Posterior vena cava (tissue), 2 donors: ENCODE measurements at regions not wholly inside any gene's neighbourhood (a gene's known extent, or its start where the extent isn't known, plus 50 kb on each side); places are given as distances from the start of the nearest gene placed in this dataset.
A peak's percentile ranks its signal among the peaks of the same experiment; 100 is the strongest.
"Not testable (repeated sequence)": the region's sequence is repeated elsewhere in the genome, so short reads cannot be mapped to it uniquely, and the experiment has no call there.

ENCODE experiments used
- DNase-seq: peaks from one replicate; pipeline ENCODE4 v3.0.0-alpha.2; 2020; ENCODE audit warnings: low spot score
- intact Hi-C, 2 donors: fragments of 100-400 bp; cut with DNase I; formaldehyde crosslinking; loops; one replicate each; pipeline versions ENCODE4 v1.14.1 to v1.14.2; 2022 to 2023
- donor health status: DM: yes; HTN: yes; CAD: no.
- donor health status: DM: yes; HTN: yes; CAD: no.

DNA sequence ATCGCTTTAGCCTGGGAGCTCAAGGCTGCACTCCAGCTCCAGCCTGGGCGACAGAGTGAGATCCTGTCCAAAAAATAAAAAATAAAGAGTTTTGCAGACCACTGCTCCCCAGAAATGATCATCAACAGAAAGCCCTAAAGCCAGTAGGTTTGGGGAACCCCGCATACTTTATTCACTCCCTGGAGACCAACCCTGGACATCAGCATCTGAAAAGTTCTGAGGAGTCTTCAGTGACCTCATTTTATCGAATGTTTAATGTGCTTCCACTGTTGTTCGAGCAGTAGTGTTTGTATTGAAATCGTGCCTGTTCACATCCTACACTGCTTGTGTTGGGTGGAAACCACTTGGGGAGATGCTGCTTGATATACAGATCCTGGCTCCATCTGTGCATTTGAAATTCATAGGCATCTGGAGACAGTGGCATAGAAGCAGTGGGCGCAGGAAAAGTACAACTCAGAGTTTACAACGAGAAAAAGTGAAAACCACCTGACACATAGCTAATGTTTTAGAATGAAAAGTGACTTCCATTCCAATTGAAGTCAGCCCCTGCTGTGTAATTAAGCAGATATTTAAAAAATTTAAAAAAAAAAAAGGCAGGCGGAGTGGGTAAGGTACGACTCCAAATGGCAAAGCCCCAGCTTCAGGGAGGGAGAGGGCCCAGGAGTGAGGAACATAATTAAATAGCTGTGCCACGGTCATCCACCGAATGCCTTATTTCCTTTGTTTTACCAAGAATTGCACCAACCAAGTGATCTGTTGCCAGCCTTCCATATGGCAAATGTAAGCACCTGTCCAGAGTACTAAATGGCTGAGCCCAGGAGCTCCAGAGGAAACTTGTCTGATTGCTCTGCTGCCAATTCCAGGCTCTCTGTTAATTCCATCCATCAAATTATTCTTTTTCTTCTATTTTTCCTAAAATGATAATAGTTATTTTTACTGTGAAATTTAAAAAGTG lies 100.4 kb upstream of the NAA20 start:
- intact Hi-C loops: no loop called here
- no peak for DNase-seq

- intact Hi-C loops: no loop called here
- no peak for DNase-seq
These were observed 98.2 kb upstream of the NAA20 start for GRCh38 chr20:19918965-19919329.

DNA sequence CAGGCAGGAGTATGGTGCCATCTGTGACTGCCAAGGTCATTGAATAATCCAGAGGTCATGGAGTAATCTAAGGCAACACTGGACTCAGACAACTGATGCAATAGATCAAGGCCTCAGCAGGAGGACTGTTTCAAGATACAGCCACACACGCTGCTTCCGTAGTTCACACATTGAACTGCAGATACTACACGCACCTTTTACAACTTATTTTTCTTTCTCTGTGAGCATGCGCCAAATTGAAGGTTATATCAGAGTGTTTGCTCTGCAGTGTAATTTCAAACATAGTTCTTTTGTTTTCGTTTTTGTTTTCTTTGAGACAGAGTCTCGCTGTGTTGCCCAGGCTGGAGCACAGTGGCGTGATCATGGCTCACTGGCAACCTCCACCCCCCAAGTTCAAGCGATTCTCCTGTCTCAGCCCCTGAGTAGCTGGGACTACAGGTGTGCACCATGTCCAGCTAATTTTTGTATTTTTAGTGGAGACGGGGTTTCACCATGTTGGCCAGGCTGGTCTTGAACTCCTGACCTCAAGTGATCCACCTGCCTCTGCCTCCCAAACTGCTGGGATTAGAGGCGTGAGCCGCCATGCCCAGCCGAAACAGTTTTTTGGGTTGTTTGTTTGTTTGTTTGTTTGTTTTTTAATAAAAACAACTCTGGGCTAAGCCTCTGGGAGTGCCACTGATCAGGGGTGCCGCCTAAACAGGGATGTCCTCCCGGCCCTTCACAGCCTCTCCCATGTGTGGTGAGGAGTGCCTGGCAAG lies 96.6 kb upstream of the NAA20 start:
- DNase-seq: no peak
- intact Hi-C loops: no loop called here

DNA sequence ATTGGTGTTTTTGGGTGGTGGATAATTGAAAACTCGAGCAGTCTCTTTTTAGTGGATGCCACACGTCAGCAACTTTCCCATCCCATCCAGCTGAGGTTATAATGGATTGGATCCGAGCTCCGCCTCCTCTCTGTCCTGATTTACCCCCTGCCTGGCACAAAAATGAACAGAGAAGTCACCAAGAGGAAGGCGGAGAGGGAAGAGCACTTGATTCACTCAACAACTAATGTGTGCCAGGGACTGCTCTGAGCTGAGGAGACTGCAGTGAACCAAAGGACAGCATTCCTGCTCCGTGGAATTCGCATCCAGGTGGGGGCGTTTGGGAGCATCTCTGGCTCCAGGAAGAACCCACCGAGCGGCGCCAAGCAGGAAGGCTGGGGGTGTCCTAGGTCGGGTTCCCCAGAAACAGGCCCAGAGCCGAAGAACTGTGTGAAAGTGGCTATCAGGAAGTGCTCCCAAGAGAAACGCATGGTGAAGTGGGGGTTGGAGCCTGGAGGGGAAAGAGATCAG lies 95.8 kb upstream of the NAA20 start:
- no peak for DNase-seq

GRCh38 chr20:19921829-19922228 lies 95.3 kb upstream of the NAA20 start:
- DNase-seq, intact Hi-C loops: not testable (repeated sequence)

More for the DNA sequence above, 95.8 kb upstream of the NAA20 start:
- intact Hi-C loops: no loop called here

GRCh38 chr20:19922716-19923115 lies 94.4 kb upstream of the NAA20 start:
- intact Hi-C loops: no loop called here
- peak; percentile 58 for DNase-seq

- no peak for DNase-seq
- intact Hi-C loops: no loop called here
These were observed 93.4 kb upstream of the NAA20 start for GRCh38 chr20:19923762-19924161.

DNA sequence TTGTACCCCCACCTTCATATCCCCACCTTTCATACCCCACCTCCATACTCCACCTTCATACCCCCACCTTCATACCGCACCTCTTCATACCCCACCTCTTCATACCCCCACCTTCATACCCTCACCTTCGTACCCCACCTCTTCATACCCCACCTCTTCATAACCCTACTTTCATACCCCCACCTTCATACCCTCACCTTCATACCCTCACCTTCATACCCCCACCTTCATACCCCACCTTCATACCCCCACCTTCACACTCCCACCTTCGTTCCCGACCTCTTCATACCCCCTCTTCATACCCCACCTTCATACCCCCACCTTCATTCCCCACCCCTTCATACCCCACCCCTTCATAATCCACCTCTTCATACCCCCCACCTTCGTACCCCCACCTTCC lies 92.9 kb upstream of the NAA20 start:
- DNase-seq: peak; percentile 8
- intact Hi-C loops: no loop called here

DNA sequence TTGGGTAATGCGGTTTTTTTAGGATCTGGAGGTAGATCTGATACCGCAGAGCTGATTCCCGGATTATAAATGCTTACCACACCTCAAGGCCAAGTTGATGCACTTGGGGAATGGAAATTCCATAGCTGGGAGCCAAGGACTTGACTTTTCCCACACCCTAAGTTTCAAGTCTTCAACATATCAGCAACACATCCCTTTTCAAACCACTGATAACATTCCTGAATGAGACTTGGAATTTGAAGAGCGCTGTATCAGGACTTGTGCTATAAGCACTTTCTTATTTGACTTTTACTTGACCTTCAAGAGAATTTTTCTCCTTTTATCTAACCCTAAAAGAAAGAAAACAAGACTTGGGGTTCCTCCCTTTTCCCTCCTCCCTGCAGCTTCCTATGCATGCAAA lies 90.6 kb upstream of the NAA20 start:
- DNase-seq: no peak
- intact Hi-C loops: no loop called here

DNA sequence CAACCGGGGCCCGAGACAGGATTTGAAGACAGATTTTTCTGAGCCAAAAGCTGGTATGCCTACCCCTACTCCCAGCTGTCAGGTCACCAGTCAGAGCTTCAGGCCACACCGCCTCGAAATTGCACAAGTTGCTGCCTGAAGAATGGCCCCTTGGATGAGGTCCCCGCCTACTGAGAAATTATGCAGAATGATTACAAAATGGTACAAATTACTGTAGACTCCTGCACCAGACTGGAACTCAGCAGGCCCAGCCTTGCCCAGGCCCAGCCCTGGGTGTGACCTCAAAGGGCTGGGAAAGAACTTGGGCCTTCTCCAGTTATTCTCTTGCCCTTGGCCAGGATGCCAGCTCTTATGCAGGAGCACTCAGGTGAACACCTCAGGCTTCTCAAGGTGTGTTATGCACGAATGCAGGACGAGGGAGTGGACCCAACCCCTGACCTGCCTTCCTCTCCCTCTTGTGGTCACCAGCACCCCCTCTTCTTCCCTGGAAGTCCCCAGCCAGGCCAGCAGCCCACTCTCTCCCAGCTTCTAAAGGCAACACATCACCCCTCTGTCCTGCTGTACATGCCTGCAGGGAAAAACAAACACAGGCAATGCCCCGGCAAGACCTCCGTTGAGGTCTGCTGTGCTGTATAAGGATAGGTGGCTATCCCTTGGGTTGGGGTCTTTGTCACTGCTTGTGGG lies 88.7 kb upstream of the NAA20 start:
- peak; percentile 75 for DNase-seq
- intact Hi-C loops: no loop called here

DNA sequence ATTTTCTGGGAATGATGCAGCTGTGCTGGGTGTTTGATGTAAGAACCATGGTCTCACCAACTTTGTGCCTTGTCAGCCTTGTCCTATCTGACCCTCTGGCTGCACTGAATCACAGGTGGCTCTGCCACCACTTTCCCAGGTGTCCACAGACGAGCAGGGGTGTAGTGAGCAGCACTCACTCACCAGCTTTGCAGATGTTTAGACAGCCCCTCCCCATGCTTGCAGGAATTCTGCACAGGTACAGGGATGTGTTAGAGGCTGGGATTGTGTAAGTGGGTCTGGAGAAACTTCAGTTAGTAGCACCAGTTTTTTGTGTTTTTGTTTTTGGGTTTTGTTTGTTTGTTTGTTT lies 88.2 kb upstream of the NAA20 start:
- intact Hi-C loops: no loop called here

GRCh38 chr20:19929481-19930145 lies 87.5 kb upstream of the NAA20 start:
- intact Hi-C loops: no loop called here
- DNase-seq: peak; percentile 59

More for the DNA sequence above, 88.2 kb upstream of the NAA20 start:
- no peak for DNase-seq

DNA sequence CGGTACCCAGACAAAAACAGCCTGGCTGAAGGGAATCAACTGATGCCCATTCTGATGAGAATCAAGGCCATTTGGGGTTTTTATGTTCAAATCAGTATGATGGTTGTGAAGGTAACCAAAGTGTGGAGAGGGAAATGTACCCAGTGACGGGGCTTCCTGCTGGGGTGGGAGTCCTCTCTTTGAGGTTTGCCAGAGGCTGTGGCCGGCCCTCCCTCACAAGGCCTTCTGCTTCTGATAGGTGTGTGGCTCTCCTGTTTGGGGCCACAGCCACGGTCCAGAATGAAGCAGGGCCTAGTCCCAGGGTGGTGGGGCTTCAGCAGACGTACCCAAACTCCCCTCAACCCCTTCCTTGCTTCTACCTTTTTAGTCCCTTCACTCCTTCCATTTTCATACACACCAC lies 86.7 kb upstream of the NAA20 start:
- DNase-seq: peak; percentile 50
- intact Hi-C loops: no loop called here

GRCh38 chr20:19932170-19932667 lies 84.9 kb upstream of the NAA20 start:
- intact Hi-C loops: no loop called here
- no peak for DNase-seq

DNA sequence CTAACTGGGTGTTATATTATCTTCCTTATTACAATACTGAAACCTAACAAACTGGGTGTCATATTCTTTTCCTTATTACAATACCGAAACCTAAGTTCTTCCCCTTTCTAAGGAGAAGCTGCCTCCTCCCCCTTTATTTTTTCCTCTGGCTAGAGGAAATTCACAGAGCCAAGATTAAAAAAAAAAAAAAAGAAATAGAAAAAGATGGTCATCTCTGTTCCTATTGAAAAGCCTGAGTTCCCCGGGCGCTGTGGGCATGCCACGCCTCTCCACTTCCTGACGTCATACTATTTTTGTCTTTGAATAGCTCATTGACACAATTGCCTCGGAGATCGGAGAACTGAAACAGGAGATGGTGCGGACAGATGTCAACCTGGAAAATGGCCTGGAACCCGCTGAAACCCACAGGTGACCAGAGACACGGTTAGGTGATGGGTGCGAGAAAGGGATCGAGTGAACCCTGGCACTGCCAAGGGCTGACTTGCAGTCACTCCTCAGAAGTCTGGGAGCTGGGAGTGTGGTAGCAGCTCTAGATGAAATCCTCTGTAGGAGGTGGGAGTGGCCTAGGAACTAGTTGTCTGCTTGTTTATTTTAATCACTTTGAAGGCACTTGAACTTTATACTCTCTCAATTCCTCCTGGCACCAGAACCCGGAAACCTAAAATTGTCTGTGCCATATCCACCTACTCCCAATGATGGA lies 82.2 kb upstream of the NAA20 start:
- no peak for DNase-seq
- intact Hi-C loops: no loop called here

- intact Hi-C loops: no loop called here
- DNase-seq: no peak
These were observed 81.3 kb upstream of the NAA20 start for GRCh38 chr20:19935842-19936241.

DNA sequence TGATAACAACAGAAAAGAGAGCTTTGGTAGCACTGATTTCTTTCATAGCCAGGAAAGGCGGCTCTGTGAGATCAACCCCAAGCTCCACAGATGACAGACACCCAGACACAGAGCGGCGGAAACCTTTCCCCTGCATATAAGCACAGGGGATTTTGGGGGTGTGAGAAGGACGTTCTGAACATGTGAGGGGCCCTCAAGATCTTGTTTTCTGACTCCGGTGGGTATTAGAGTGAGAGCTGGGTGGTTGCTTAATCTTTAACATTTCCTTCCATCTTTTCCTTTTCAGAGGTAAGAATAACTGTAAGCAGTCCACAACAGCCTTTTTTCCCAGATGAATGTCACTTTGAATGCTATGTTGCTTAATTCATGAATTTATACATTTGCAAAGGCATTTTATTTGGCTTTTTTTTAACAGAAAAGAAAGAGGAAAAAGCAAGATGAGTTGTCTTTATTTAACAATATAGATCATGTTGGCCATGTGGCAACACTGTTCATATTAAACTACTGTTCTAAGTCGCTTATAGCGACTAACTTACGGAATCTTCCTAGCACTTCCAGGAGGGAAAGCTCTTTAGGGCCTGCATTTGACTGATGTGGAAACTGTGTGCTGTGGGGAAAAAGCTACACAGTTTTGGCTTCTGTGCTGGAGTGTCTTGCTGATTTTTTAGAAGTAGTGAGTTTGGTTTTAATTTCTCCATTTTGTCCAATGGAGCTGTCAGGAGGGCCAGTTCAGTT lies 80.5 kb upstream of the NAA20 start:
- intact Hi-C loops: no loop called here

DNA sequence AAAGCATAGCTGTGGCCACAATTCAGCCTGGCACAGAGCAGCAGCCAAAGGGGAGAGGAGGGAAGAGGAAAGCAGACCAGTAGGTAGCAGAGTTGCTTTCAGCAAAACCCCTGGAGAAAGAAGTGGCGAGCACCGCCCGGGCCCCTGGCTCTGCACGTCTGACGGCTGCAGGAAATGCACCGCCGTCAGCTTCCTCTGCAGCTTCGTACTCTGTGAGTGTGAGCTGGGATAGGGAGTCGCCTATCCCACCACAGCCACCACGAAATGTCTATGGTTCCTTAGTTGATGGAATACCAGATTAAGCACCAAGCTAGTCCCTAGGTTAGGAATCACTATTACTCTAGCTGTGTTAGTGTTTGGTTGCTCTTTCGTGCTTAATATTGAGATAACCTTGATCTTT lies 79.9 kb upstream of the NAA20 start:
- intact Hi-C loops: no loop called here
- no peak for DNase-seq

More for the DNA sequence above, 80.5 kb upstream of the NAA20 start:
- DNase-seq: no peak
